ENCODE measurements at regions not wholly inside any gene's neighbourhood (a gene's known extent, or its start where the extent isn't known, plus 50 kb on each side); places are given as distances from the start of the nearest gene placed in this dataset.

- DNase-seq (ENCODE audit: low read depth): no peak
These were observed 131.3 kb upstream of the MGAT5 start for GRCh38 chr2:134122610-134123009.

DNA sequence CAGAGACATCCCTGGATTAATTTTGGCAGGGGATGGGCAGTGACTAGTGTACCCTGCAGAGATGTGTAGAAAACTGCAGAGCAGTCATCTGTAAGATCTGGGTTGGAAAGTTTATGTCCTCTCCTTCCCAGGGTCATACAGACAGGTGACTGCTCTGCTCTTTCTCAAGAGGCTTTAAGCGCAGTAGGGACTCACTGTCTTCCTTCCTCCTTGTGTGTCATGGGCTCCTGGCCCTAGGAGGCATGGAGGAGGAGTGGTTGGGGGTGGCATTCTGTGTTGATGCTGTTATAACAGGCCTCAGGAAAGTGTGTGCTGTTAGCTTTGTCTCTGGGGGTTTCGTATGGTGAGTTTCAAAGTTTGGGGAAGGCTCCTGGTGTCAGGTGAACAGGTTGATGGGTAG lies 130.5 kb upstream of the MGAT5 start:
- DNase-seq (ENCODE audit: low read depth): no peak

DNA sequence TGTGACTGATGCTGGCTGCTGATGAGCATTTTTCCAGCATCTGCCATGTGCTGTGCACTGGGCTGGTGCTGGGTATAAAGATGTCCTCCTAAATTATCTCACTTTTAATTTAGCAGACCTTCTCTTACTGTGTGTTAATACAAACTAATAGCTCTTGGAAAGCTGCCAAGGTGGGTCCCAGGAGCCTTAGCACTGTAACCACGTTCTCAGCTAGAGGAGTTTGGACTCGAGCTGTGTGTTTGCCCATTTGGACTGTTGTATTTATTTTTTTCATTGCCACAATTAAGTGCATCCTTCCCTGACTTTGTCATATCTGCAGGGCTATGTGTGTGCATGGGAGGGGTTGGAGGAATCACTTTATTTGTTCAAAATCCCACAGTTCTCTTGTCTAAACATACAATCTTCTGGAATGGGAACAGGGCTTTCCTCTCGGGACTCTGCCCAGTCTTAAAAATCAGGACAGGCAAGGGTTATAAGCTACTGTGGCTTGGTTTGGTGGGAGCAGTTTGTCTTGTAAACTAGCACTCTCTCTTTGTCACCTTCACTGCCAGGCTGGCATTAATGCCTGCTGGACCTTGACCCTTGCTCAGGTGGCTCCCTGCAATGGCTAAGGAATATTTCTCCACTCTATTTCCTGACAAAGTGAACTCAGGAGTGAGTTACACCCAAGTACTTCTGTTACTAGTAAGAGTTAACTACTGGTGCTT lies 129.7 kb upstream of the MGAT5 start:
- DNase-seq (ENCODE audit: low read depth): no peak

DNA sequence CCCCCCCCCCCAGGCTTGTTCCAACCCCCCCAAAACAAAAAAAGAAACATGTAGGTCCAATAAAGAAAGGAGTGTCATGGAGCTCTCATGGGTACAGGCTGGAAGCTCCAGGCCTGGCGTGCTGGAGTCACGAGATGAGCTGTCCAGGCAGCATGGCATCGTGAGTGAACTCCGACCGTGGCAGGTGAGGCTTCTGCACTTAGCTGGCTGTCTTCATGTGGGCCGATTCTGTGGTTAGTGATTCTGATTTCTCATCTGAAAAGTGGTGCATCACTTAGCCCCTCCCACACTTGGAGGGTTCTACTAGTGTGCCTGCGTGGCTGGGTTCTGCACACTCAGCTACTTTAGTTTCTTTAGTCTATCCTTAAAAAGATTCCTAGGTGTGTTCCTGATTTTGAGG lies 126.4 kb upstream of the MGAT5 start:
- no peak for DNase-seq (ENCODE audit: low read depth)

DNA sequence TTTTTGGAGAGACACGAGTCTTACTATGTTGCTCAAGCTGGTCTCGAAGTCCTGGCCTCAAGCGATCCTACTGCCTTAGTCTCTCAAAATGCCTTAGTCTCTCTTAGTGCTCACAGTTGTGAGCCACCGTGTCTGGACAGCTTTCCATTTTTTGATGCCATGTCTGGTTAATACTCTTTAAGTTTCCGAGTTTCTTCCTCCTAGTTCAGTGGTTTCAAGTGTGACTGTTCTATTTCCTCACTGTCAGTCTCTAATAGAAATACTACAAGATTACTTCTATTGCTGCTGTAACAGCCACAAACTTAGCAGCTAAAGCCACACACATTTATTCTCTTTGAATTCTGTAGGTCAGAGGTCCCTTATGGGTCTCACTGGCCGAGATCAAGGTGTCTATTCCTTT lies 125.1 kb upstream of the MGAT5 start:
- no peak for DNase-seq (ENCODE audit: low read depth)

DNA sequence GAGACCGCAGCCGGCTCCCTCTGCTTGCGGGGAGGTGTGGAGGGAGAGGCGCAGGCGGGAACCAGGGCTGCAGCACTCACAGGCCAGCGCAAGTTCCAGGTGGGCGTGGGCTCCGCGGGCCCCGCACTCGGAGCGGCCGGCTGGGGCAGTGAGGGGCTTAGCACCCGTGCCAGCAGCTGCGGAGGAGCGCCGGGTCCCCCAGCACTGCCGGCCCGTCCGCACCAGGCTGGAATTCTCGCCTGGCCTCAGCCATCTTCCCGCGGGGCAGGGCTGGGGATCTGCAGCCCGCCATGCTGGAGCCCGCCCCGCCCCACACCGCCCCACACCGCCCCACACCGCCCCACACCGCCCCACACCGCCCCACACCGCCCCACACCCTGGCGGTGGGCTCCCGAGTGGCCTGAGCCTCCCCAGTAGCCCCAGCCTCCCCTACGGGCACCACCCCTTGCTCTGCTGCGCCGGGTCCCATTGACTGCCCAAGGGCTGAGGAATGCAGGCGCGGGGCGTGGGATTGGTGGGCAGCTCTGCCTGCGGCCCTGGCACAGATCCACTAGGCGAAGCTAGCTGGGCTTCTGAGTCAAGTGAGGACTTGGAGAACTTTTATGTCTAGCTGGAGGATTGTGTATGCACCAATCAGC lies 123.9 kb upstream of the MGAT5 start:
- no peak for DNase-seq (ENCODE audit: low read depth)

DNA sequence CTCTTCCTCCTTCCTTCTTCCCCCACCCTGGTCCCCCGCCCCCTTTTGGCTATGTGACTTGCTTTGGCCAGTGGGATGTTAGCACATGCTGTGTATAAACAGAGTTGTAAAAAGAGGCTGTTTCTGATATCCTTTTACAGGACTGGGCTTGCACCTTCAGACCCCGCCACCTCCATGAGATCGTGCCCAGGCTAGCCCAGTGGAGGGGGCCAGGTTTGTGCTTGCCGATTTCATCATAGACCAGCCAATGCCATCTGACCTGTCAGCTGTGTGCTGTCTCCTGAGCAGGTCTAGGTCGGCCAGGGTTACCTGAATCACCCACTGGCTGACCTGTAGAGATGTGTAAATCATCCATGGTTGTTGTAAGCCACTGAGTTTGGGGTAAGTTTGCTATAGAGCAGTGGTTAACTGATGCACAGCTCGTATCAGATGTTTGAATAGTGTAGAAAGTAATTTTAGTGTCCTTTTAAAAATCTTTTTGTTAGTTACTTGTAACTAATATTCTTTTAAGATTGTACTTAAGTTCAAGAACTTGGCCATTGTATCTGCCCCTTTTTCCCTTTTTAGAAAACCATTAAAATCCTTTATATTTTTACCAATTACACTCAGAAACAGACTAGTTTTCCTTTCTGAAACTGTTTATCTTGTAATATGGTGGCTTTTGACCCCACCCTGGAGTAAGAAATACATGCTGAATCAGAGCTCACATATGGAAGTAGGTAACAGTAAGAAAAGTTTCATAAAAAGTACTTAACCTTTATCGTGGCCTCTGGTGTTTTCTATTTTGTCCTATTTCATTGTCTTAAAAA lies 122.0 kb upstream of the MGAT5 start:
- DNase-seq (ENCODE audit: low read depth): no peak

DNA sequence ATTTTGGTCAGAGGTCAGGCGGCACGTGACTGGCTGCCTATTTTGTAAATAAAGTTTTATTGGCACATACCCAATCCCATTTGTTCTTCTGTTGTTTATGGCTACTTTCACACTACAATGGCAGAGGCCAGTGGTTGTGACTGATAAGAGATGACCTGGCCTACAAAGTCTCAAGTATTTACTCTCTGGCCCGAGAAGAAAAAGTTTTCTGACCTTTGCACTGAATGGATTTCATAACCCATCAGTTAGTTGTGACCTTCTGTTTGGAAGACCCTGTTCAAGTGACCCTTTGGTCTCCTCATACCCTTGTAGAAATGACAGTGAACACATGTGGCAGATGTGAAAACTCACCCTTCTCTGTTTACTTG lies 121.4 kb upstream of the MGAT5 start:
- DNase-seq (ENCODE audit: low read depth): no peak

GRCh38 chr2:134133622-134134312 lies 120.1 kb upstream of the MGAT5 start:
- DNase-seq (ENCODE audit: low read depth): no peak

DNA sequence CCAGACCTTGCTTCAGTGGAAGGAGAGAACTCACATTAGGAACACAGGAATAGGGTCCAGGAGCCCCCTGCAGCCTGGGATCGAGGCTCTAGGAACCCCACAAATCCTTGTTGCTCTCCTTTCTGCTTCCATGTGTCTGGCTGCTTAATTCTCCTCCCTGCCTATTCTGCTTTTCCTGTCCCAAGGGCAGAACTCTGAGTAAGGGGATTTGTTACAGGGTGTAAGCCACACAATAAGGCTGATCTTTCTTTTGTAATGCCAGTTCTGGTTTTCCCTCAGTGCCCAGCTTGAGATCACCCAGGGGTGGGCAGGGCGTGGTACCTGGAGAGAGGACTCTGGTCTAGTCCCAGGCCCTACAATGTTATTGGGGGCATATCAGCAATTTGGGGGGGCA lies 119.6 kb upstream of the MGAT5 start:
- no peak for DNase-seq (ENCODE audit: low read depth)

DNA sequence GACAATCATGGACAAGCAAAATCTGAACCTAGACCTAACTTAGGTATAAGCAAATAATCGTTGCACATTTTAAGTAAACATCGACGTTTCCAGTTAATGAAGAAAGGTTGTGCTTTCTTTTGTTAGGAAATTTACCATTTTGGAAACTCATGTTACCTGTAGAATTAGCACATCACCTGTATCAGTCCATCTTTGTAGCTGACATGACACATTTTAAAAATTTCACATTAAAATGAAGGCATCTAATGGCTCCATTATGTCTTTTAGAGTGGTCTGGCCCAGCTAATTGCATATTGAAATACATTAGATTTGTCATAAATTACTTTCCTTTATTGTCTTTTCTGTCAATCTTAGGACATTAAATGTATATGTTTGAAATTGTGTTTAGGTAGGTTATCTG lies 119.0 kb upstream of the MGAT5 start:
- DNase-seq (ENCODE audit: low read depth): no peak

DNA sequence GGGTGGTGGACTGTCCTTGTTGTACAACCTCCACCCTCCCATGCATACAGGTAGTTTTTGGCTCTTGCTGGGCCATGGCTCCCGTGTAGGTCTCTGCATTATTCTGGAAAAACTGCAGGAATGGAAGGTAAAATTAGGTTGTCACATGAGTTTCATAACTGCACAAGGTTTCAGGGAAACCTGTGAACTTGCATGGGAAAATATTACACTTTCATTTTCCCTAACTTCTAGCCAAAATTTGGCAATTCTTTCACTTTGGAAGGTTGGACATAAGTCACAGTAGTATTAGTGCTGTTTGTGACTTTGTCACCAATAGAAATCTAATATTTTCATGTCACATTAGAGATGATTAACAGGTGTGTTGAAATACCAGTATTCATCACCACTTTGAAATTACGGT lies 118.1 kb upstream of the MGAT5 start:
- no peak for DNase-seq (ENCODE audit: low read depth)

DNA sequence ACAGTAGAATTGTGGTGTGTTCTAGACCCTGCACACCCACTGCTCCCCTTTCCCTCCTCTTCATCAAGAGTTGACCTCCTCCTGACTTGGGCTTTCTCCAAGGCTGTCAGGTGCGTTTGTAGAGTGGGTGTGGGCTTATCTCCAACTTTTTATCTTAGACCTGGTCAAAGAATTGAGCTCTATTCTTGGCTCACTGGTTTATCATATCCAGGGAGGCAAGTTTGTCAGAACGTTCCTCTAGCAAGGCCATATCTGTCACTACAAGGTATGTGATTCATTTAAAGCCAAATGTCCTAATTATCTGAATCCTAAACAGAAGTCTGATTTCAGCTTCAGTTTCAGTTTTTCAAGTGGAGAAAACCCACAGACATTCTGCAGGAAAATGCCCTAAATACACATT lies 117.1 kb upstream of the MGAT5 start:
- DNase-seq (ENCODE audit: low read depth): no peak

DNA sequence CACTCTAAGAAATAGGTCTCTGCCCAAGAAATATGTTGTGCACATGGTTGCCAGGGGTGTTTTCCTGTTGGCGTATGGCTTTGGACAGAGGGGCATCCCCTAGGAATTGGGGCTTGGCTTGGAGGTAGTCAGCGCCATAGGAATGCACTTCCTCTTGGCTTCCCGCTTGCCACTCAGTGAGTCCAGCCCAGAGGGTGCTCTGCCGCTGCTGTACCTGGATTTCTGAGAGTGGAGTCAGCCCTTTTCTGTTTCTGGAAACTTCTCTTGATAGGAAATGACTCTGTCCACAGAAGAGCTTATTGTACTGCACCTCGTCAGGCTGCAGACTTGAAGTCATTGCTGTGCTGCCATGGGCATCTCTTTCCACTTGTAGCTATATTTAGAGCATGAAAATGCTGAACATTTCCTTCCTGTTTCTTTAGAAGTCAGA lies 116.7 kb upstream of the MGAT5 start:
- no peak for DNase-seq (ENCODE audit: low read depth)

- DNase-seq (ENCODE audit: low read depth): no peak
These were observed 115.8 kb upstream of the MGAT5 start for GRCh38 chr2:134138115-134138514.

GRCh38 chr2:134139611-134140010 lies 114.3 kb upstream of the MGAT5 start:
- DNase-seq (ENCODE audit: low read depth): no peak

DNA sequence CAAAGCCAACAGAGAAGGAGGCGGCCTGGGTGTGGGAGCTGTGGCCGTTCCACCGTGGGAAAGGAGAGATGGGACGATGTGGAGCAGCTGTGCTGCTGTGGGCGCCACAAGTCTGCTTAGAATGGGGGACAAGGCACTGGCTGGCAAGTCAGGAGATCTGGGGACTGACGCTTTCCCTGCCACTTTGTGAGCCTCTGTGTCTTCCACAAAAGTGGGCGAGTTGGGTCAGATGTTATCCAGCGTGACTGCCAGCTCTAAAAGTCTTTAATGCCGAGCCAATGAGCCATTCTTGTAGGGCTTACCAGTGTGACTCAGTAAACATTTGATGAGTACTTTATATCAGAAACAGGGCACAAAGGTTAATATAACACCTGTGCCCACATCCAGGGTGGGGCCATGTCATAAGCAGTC lies 113.6 kb upstream of the MGAT5 start:
- DNase-seq (ENCODE audit: low read depth): no peak

DNA sequence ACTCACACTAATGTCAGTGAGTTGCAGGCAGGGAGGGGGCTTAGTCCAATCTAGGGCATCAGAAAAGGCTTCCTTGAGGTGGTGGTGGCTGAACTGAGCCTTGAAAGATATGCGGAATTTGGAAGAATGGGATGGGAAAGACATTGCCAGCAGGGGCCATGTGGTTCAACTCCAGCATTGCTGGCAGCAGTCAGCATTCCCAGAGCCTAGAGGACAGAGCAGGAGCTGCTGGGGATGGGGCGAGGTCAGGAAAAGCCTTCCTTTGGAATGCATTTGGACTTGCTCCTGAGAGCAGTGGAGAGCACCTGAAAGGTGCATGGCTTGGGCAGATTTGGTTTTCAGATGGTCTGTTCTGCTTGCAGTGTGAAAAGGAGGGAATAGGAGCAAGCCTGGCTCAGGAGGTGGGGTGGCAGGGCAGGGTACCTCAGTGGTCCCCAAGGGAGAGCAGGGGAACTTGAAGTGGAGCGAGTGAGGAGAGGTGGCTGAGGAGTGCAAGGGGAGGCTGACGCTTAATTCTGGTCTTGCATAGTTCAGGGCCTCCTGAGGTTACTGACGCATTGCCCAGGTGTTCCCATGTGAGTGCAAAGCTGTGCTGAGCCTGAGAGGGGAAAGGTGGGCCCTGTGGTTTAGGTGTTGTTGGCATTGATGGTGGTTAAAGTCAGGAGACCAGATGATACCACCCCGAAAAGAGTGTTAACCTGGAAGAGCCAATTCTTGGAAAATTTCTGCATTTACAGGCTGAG lies 112.1 kb upstream of the MGAT5 start:
- DNase-seq (ENCODE audit: low read depth): no peak

- no peak for DNase-seq (ENCODE audit: low read depth)
These were observed 111.5 kb upstream of the MGAT5 start for GRCh38 chr2:134142341-134142738.

DNA sequence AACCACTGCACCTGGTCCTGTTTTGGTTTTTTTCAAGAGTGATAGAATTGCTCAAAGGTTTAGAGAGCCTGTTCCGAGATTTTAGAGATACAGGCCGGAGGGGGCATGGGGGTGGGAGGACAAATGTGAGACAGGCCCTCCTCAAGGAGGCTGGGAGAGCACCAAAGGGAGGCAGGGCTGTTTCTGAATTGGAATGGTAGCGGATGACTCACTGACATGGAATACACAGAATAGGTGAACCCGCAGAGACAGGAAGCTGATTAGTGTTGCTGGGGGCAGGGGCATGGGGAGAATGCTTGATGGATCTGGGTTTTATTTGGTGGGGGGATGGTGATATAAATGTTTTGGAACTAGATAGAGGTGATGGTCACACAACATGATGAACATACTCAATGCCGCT lies 111.0 kb upstream of the MGAT5 start:
- no peak for DNase-seq (ENCODE audit: low read depth)

- DNase-seq (ENCODE audit: low read depth): no peak
These were observed 110.3 kb upstream of the MGAT5 start for GRCh38 chr2:134143568-134143967.

DNA sequence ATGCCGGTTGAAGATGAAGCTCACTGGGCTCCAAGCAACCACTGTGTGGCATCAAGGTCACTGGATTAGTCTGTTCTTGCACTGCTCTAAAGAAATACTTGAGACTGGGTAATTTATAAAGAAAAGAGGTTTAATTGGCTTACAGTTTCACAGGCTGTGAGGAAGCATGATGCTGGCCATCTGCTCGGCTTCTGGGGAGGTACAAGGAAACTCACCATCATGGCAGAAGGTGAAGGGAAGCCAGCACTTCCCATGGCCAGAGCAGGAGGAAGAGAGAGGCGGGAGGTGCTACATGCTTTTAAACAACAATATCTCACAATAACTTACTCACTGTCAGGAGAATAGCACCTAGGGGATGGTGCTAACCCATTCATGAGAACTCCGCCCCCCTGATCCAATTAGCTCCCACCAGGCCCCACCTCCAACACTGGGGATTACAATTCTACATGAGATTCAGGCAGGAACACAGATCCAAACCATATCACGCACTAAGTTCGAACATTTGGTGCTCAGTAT lies 109.7 kb upstream of the MGAT5 start:
- DNase-seq (ENCODE audit: low read depth): no peak

Data from non-pigmented ciliary epithelial cell (primary cell).